Tibial nerve (tissue), 4 donors: ENCODE measurements at regions not wholly inside any gene's neighbourhood (a gene's known extent, or its start where the extent isn't known, plus 50 kb on each side); places are given as distances from the start of the nearest gene placed in this dataset.

ENCODE experiments used
- EP300 ChIP-seq, 2 donors: sonication (generic); formaldehyde crosslinking; IDR thresholded peaks; one replicate each; pipeline ENCODE4 v1.6.1; 2017; ENCODE audit warnings: antibody characterized with exemption in 2 of 2, mild to moderate bottlenecking in 1 of 2
- POLR2A ChIP-seq, 2 donors: fragments of 450-650 bp; IDR thresholded peaks; one replicate each; pipeline ENCODE4 v1.6.1; 2017; ENCODE audit warnings: antibody characterized with exemption in 2 of 2, mild to moderate bottlenecking in 2 of 2, moderate library complexity in 2 of 2
- TF ChIP-seq, protein P1 (sequence below), 5 experiments: fragments of 200-600 bp in 3 of 5; fragments of 450-650 bp in 2 of 5; sonication (generic) in 3 of 5; IDR thresholded peaks; one replicate each; pipeline ENCODE4 v1.5.1; 2016 to 2019; ENCODE audit warnings: antibody characterized with exemption in 5 of 5, mild to moderate bottlenecking in 3 of 5, moderate library complexity in 2 of 5

GRCh38 chr13:111943229-111943795 is 123.6 kb upstream of the SOX1 start:
- TF ChIP-seq, protein P1, sequence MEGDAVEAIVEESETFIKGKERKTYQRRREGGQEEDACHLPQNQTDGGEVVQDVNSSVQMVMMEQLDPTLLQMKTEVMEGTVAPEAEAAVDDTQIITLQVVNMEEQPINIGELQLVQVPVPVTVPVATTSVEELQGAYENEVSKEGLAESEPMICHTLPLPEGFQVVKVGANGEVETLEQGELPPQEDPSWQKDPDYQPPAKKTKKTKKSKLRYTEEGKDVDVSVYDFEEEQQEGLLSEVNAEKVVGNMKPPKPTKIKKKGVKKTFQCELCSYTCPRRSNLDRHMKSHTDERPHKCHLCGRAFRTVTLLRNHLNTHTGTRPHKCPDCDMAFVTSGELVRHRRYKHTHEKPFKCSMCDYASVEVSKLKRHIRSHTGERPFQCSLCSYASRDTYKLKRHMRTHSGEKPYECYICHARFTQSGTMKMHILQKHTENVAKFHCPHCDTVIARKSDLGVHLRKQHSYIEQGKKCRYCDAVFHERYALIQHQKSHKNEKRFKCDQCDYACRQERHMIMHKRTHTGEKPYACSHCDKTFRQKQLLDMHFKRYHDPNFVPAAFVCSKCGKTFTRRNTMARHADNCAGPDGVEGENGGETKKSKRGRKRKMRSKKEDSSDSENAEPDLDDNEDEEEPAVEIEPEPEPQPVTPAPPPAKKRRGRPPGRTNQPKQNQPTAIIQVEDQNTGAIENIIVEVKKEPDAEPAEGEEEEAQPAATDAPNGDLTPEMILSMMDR (IDR thresholded peaks at IDR 0.05), result no peak
- no peak for TF ChIP-seq POLR2A (IDR thresholded peaks at IDR 0.05)
- no peak for TF ChIP-seq EP300 (IDR thresholded peaks at IDR 0.05)
